GM23248 (cell line): ENCODE measurements at regions not wholly inside any gene's neighbourhood (a gene's known extent, or its start where the extent isn't known, plus 50 kb on each side); places are given as distances from the start of the nearest gene placed in this dataset.

ENCODE experiments used
- EZH2 ChIP-seq: fragments of 200-600 bp; sonication (generic); IDR thresholded peaks from 2 replicates; pipeline ENCODE4 v1.6.1; 2018; ENCODE audit warnings: antibody characterized with exemption, mild to moderate bottlenecking; ENCODE audit not compliant: insufficient read depth, poor library complexity, severe bottlenecking
- EZH2phosphoT487 ChIP-seq: fragments of 200-600 bp; sonication (generic); IDR thresholded peaks from 2 replicates; pipeline ENCODE4 v1.6.1; 2018; ENCODE audit warnings: antibody characterized with exemption, moderate library complexity, mild to moderate bottlenecking, low read depth; ENCODE audit not compliant: insufficient read depth

GRCh38 chr2:40953341-40953740 is 501.5 kb upstream of the SLC8A1 start:
- no peak for TF ChIP-seq EZH2
- TF ChIP-seq EZH2phosphoT487 = no peak
